Glutamatergic neuron (in vitro differentiated cells): ENCODE measurements at regions not wholly inside any gene's neighbourhood (a gene's known extent, or its start where the extent isn't known, plus 50 kb on each side); places are given as distances from the start of the nearest gene placed in this dataset.

Experiments
- DNase-seq: peaks from one replicate; pipeline ENCODE4 v3.0.0; 2022
- H3K27ac Mint-ChIP-seq: one replicate; pipeline ENCODE4 v1.8.0; 2020; ENCODE audit warnings: mild to moderate bottlenecking, mixed read lengths, inconsistent platforms; ENCODE audit not compliant: unreplicated experiment
- H3K27me3 Mint-ChIP-seq: one replicate; pipeline ENCODE4 v1.8.0; 2020; ENCODE audit warnings: mild to moderate bottlenecking, moderate library complexity, mixed read lengths, inconsistent platforms; ENCODE audit not compliant: unreplicated experiment
- H3K36me3 Mint-ChIP-seq: one replicate; pipeline ENCODE4 v1.8.0; 2020; ENCODE audit warnings: mild to moderate bottlenecking, mixed read lengths, inconsistent platforms; ENCODE audit not compliant: unreplicated experiment
- H3K4me1 Mint-ChIP-seq: one replicate; pipeline ENCODE4 v1.8.0; 2020; ENCODE audit warnings: mild to moderate bottlenecking, low read depth, mixed read lengths, inconsistent platforms; ENCODE audit not compliant: unreplicated experiment
- H3K4me3 Mint-ChIP-seq: one replicate; pipeline ENCODE4 v1.8.0; 2020; ENCODE audit warnings: mild to moderate bottlenecking, mixed read lengths, inconsistent platforms; ENCODE audit not compliant: unreplicated experiment
- H3K9me3 Mint-ChIP-seq: one replicate; pipeline ENCODE4 v1.8.0; 2020; ENCODE audit warnings: mild to moderate bottlenecking, moderate library complexity, mixed read lengths, inconsistent platforms; ENCODE audit not compliant: unreplicated experiment
- TF ChIP-seq, protein P1 (sequence below): fragments of 200-600 bp; sonication (generic); IDR thresholded peaks from one replicate; pipeline ENCODE4 v1.5.0; 2021; ENCODE audit not compliant: partially characterized antibody, unreplicated experiment

DNA sequence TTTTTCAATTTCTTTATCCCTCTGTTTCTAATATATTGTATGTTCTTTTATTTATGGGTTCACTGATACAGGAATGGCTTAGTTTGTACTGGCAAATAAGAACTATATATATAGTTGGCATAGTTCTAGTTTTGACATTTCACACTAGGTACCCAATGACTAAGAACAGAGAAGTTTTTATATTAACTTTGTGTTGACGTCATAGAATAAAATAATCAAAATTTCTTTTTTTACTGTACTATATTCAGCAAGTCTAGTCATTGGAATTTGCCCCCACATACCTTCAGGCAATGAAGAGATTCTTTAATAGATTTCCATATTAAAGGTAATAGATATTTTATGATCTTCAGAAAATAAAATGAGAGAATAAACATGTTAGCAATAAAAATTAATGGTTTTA is 713.2 kb downstream of the NOVA1 start:
- TF ChIP-seq, protein P1, sequence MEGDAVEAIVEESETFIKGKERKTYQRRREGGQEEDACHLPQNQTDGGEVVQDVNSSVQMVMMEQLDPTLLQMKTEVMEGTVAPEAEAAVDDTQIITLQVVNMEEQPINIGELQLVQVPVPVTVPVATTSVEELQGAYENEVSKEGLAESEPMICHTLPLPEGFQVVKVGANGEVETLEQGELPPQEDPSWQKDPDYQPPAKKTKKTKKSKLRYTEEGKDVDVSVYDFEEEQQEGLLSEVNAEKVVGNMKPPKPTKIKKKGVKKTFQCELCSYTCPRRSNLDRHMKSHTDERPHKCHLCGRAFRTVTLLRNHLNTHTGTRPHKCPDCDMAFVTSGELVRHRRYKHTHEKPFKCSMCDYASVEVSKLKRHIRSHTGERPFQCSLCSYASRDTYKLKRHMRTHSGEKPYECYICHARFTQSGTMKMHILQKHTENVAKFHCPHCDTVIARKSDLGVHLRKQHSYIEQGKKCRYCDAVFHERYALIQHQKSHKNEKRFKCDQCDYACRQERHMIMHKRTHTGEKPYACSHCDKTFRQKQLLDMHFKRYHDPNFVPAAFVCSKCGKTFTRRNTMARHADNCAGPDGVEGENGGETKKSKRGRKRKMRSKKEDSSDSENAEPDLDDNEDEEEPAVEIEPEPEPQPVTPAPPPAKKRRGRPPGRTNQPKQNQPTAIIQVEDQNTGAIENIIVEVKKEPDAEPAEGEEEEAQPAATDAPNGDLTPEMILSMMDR: no peak
- Mint-ChIP-seq H3K9me3 (no peaks in the 10 kb centered on the region), H3K4me3 (no peak overlapping the region), H3K36me3 (no peaks in the 10 kb centered on the region), H3K27ac (no peak overlapping the region), H3K27me3 (no peaks in the 10 kb centered on the region), H3K4me1 (no peaks in the 10 kb centered on the region)
- DNase-seq: no peak

DNA sequence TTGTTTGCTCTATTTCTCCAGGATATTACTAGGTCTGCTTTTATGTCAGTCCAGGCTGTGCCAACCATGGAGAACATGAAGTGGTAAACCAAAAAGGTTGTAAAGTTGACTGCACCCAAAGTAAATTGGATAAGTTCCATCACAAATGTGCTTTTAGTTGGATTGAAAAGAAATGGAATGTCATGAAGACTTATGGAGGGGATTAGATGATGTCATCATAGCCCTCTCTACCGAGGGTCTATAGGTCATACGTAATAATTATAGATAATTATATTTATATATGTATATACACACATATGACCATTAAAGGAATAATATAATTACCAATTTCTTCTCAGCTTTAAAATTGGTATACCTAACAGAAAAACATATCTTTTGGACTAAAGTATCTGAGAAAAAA is 714.9 kb downstream of the NOVA1 start:
- H3K4me3 Mint-ChIP-seq: no peak overlapping the region

DNA sequence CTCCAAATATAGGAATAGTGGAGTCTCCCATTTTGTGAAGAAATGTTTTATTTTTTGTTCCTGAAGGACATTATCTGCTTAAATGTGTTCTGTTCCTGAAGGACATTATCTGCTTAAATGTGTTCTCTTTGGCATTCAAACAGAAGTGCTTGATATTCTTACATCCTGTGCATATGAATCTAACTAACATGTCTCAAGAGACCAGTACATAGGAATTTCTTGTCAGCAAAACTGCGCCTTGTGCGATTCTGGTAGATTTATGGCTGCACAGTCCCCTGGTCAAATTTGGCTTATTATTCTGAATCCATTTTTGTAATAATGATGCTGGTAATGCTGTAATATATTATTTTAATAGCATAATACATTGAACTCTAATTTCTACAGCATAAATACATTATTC is 722.4 kb downstream of the NOVA1 start:
- Mint-ChIP-seq H3K27ac (no peak overlapping the region), H3K27me3 (no peaks in the 10 kb centered on the region), H3K4me1 (no peaks in the 10 kb centered on the region), H3K9me3 (no peaks in the 10 kb centered on the region), H3K4me3 (no peak overlapping the region), H3K36me3 (no peaks in the 10 kb centered on the region)
- no peak for DNase-seq
- TF ChIP-seq, protein P1: no peak

More for the DNA sequence above, 714.9 kb downstream of the NOVA1 start:
- Mint-ChIP-seq H3K27ac (no peak overlapping the region), H3K4me1 (no peaks in the 10 kb centered on the region), H3K36me3 (no peaks in the 10 kb centered on the region), H3K27me3 (no peaks in the 10 kb centered on the region), H3K9me3 (no peaks in the 10 kb centered on the region)
- TF ChIP-seq, protein P1: no peak
- DNase-seq: no peak

DNA sequence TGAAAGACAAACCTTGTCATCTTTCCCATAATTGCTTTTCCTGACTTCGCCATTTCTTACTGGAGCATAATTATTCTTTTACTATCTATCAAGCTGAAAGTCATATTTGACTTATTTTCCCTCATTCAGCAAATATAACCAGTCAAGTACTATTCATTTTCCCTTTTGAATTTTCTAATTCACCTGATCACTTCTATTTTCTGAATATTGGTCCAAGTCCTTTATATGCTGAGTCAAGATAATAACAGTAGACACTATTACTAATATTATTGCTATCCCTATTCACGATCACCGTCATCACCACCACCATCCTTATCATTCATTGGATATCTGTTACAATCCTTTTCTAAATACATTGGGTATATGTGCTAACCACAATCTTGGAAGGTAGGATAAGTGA is 728.0 kb downstream of the NOVA1 start:
- H3K27ac Mint-ChIP-seq: no peak overlapping the region
- no peak for DNase-seq
- TF ChIP-seq, protein P1: no peak
- H3K36me3 Mint-ChIP-seq: no peaks in the 10 kb centered on the region
- H3K9me3 Mint-ChIP-seq: no peaks in the 10 kb centered on the region
- H3K4me1 Mint-ChIP-seq: no peaks in the 10 kb centered on the region
- H3K27me3 Mint-ChIP-seq: no peaks in the 10 kb centered on the region
- H3K4me3 Mint-ChIP-seq: no peak overlapping the region

DNA sequence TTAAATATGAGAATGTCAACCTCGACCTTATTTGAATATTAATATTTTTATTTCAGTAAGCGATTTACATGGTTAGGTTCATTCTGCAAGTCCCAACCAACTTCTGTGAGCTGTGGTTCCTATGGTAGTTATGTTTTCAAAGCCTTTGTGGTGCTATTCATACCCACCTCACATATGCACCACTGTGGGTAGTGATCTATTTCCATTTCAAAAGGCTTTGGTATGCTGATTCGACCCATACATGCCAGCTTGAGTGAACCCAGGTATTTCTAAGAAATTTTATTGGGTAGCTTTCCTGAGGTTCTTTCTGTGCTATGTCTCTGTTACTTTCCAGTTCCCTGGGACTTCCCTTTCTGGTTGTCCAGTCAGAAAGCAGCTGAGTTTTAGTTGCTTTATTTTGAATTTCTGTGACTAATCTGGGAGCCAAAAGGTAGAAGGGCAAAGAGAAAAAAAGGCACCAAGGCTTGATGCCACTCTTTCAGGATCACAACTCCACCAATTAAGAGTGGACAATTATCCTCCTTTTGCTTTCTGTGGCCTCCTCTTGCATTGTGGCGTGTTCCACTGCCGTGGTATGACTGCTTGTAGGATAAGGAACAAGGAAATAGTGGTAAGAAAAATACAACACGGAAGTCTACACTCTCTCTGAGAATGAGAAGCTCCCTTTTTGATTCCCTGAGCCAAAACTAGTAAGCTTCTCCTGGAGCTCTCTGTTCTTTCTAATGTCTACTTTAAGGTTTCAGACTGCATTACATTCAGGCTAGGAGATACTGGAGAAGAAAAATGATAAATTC is 729.1 kb downstream of the NOVA1 start:
- Mint-ChIP-seq H3K27ac (no peak overlapping the region), H3K9me3 (no peaks in the 10 kb centered on the region), H3K36me3 (no peaks in the 10 kb centered on the region), H3K27me3 (no peaks in the 10 kb centered on the region), H3K4me1 (no peaks in the 10 kb centered on the region), H3K4me3 (no peak overlapping the region)
- TF ChIP-seq, protein P1: no peak
- no peak for DNase-seq
